IMR-90 (cell line): ENCODE measurements at regions not wholly inside any gene's neighbourhood (a gene's known extent, or its start where the extent isn't known, plus 50 kb on each side); places are given as distances from the start of the nearest gene placed in this dataset.

ENCODE experiments used
- ATAC-seq: fragments of 200-7000 bp; cut with Tn5 transposase; 2 replicates; pipeline ENCODE4 v1.9.1; 2020; ENCODE audit warnings: low read depth, mild to moderate bottlenecking, moderate library complexity
- BruUV-seq: library from RNA; stranded (reverse); fragments of 400-500 nt; replicated peaks from 2 replicates; lab custom pipeline; 2021; lab: Mats Ljungman, UMichigan
- CTCF ChIA-PET: fragments of 300-600 bp; formaldehyde crosslinking; extraction: SDS; loops from one replicate; lab custom pipeline; 2021; ENCODE audit warnings: antibody characterized with exemption; lab: Yijun Ruan, JAX
- POLR2A ChIA-PET: fragments of 300-600 bp; sonication (Branson Sonifier 250); formaldehyde crosslinking; loops from one replicate; lab custom pipeline; 2022; ENCODE audit warnings: antibody characterized with exemption; ENCODE audit not compliant: unreplicated experiment; lab: Charles Lee
- DNase-seq: peaks from one replicate; pipeline ENCODE4 v3.0.0; 2013
- H2AFZ ChIP-seq: replicated peaks from 2 replicates; pipeline ENCODE3; 2013; ENCODE audit warnings: low read length, mild to moderate bottlenecking; ENCODE audit not compliant: poor library complexity
- H2AK5ac ChIP-seq: 2 replicates; pipeline ENCODE4 v1.6.1; 2013; ENCODE audit warnings: low read depth, low read length, inconsistent platforms
- H2AK9ac ChIP-seq: replicated peaks from 2 replicates; pipeline ENCODE3; 2013; ENCODE audit warnings: mild to moderate bottlenecking, low read depth, low read length, moderate library complexity; ENCODE audit not compliant: poor library complexity
- H2BK120ac ChIP-seq: 2 replicates; pipeline ENCODE4 v1.6.1; 2013; ENCODE audit warnings: low read depth, low read length, inconsistent platforms
- H2BK15ac ChIP-seq: 3 replicates; pipeline ENCODE4 v1.6.1; 2013; ENCODE audit warnings: low read depth, low read length, inconsistent platforms
- H2BK20ac ChIP-seq: 2 replicates; pipeline ENCODE4 v1.6.1; 2013; ENCODE audit warnings: low read depth, mild to moderate bottlenecking, inconsistent platforms, low read length, moderate library complexity
- H2BK5ac ChIP-seq: 2 replicates; pipeline ENCODE4 v1.6.1; 2013; ENCODE audit warnings: mild to moderate bottlenecking, low read depth, low read length, inconsistent platforms; ENCODE audit not compliant: poor library complexity, severe bottlenecking
- H3K14ac ChIP-seq: replicated peaks from 2 replicates; pipeline ENCODE4 v1.6.1; 2013; ENCODE audit warnings: low read depth, low read length, inconsistent platforms
- H3K18ac ChIP-seq: 2 replicates; pipeline ENCODE4 v1.6.1; 2013; ENCODE audit warnings: low read depth, low read length, control low read depth
- H3K23ac ChIP-seq: 2 replicates; pipeline ENCODE4 v1.6.1; 2013; ENCODE audit warnings: low read depth, low read length, inconsistent platforms
- H3K27ac ChIP-seq: 2 replicates; pipeline ENCODE4 v1.5.1; 2013; ENCODE audit warnings: mild to moderate bottlenecking, control low read depth, low read length; ENCODE audit not compliant: insufficient read depth
- H3K27me3 ChIP-seq: 2 replicates; pipeline ENCODE4 v1.6.1; 2013; ENCODE audit warnings: low read length; ENCODE audit not compliant: control insufficient read depth, insufficient read depth
- H3K36me3 ChIP-seq: 2 replicates; pipeline ENCODE4 v1.6.1; 2013; ENCODE audit warnings: low read length, mixed read lengths; ENCODE audit not compliant: control insufficient read depth, insufficient read depth
- H3K4ac ChIP-seq: 2 replicates; pipeline ENCODE4 v1.6.1; 2013; ENCODE audit warnings: low read depth, low read length, inconsistent platforms
- H3K4me1 ChIP-seq: 2 replicates; pipeline ENCODE4 v1.6.1; 2013; ENCODE audit warnings: low read length, mixed read lengths; ENCODE audit not compliant: control insufficient read depth, insufficient read depth
- H3K4me2 ChIP-seq: 2 replicates; pipeline ENCODE4 v1.6.1; 2013; ENCODE audit warnings: low read depth, mild to moderate bottlenecking, control low read depth, low read length, moderate library complexity
- H3K4me3 ChIP-seq: 2 replicates; pipeline ENCODE4 v1.5.1; 2013; ENCODE audit warnings: low read depth, mild to moderate bottlenecking, control low read depth, low read length, moderate library complexity; ENCODE audit not compliant: insufficient read depth
- H3K56ac ChIP-seq: 2 replicates; pipeline ENCODE4 v1.6.1; 2013; ENCODE audit warnings: low read length, inconsistent platforms; ENCODE audit not compliant: insufficient read depth; ENCODE audit errors: extremely low read depth
- H3K79me1 ChIP-seq, 2 experiments: 2 replicates each; pipeline ENCODE4 v1.6.1; 2013; ENCODE audit warnings: low read length in 2 of 2, inconsistent platforms in 1 of 2, low read depth in 1 of 2
- H3K9ac ChIP-seq: 2 replicates; pipeline ENCODE4 v1.6.1; 2013; ENCODE audit warnings: low read depth, low read length, control low read depth
- H3K9me1 ChIP-seq: 2 replicates; pipeline ENCODE4 v1.6.1; 2013; ENCODE audit warnings: low read length, inconsistent platforms; ENCODE audit not compliant: insufficient read depth
- H3K9me3 ChIP-seq: 2 replicates; pipeline ENCODE4 v1.6.1; 2013; ENCODE audit warnings: low read length; ENCODE audit not compliant: control insufficient read depth, insufficient read depth
- H4K20me1 ChIP-seq: 2 replicates; pipeline ENCODE4 v1.6.1; 2013; ENCODE audit warnings: low read length, inconsistent platforms; ENCODE audit not compliant: insufficient read depth
- H4K5ac ChIP-seq: 2 replicates; pipeline ENCODE4 v1.6.1; 2013; ENCODE audit warnings: mild to moderate bottlenecking, low read depth, low read length, control low read depth
- H4K8ac ChIP-seq, 2 experiments: 2 replicates each; pipeline ENCODE4 v1.6.1; 2013; ENCODE audit warnings: low read depth in 2 of 2, low read length in 2 of 2, control low read depth in 1 of 2, inconsistent platforms in 1 of 2
- H4K91ac ChIP-seq: 2 replicates; pipeline ENCODE4 v1.6.1; 2013; ENCODE audit warnings: low read depth, low read length, inconsistent platforms; ENCODE audit not compliant: insufficient read depth
- CEBPB ChIP-seq: IDR thresholded peaks from 2 replicates; pipeline ENCODE4 v1.6.1; 2012; ENCODE audit warnings: low read depth, low read length, improper control_type of control experiment
- CHD1 ChIP-seq: IDR thresholded peaks from 2 replicates; pipeline ENCODE4 v1.6.1; 2012; ENCODE audit warnings: low read depth, low read length, improper control_type of control experiment
- ELK1 ChIP-seq: fragments of 150-350 bp; IDR thresholded peaks from 2 replicates; pipeline ENCODE4 v1.6.1; 2016; ENCODE audit warnings: low read depth, mild to moderate bottlenecking, low read length, moderate library complexity, borderline replicate concordance
- FOS ChIP-seq: fragments of 150-350 bp; IDR thresholded peaks from 2 replicates; pipeline ENCODE4 v1.6.1; 2016; ENCODE audit warnings: low read depth, low read length
- MAFK ChIP-seq: IDR thresholded peaks from 2 replicates; pipeline ENCODE4 v1.6.1; 2012; ENCODE audit warnings: low read depth, low read length, improper control_type of control experiment
- MAZ ChIP-seq: IDR thresholded peaks from 2 replicates; pipeline ENCODE4 v1.6.1; 2012; ENCODE audit warnings: low read depth, mild to moderate bottlenecking, low read length, improper control_type of control experiment, moderate library complexity, borderline replicate concordance
- SMC3 ChIP-seq: fragments of 150-350 bp; IDR thresholded peaks from 2 replicates; pipeline ENCODE4 v1.6.1; 2016; ENCODE audit warnings: low read depth, mild to moderate bottlenecking, antibody characterized with exemption, low read length, moderate library complexity
- WGBS, 2 experiments: methylation state at CpG; one replicate each; pipeline versions ENCODE4 v1.1.5 to v1.1.7; 2013; ENCODE audit warnings: missing lambda C conversion rate in 2 of 2; ENCODE audit not compliant: insufficient read length in 1 of 2; ENCODE audit errors: extremely low coverage in 2 of 2; 5-methylcytosine and 5-hydroxymethylcytosine counted together
- dilution Hi-C: fragments of 300-500 bp; cut with HindIII; formaldehyde crosslinking; loops from one replicate; pipeline ENCODE4 v1.14.3; 2018; ENCODE audit warnings: low sequenced_read_pairs; ENCODE audit not compliant: unreplicated experiment
- in situ Hi-C: fragments of 300-500 bp; cut with MboI; formaldehyde crosslinking; loops from 3 replicates; pipeline ENCODE4 v1.14.3; 2019; ENCODE audit warnings: low sequenced_read_pairs, inconsistent platforms, mixed read lengths
- intact Hi-C: fragments of 100-400 bp; cut with micrococcal nuclease; formaldehyde crosslinking; loops from 2 replicates; pipeline ENCODE4 v1.10.0; 2022

GRCh38 chr11:114949614-114950351 is 271.5 kb downstream of the NXPE2 start:
- Histone ChIP-seq H3K9me3 (peaks cover 6% of the 10 kb centered on the region), H3K18ac (no peak overlapping the region), H2AK9ac (no peak overlapping the region), H3K4me1 (no peaks in the 10 kb centered on the region), H3K9ac (no peak overlapping the region), H3K79me1 (no peaks in the 10 kb centered on the region), H4K8ac (no peak overlapping the region), H2AFZ (no peak overlapping the region), H4K5ac (no peak overlapping the region), H3K4me3 (no peak overlapping the region), H2BK15ac (no peak overlapping the region), H3K14ac (no peak overlapping the region), H3K27me3 (no peaks in the 10 kb centered on the region), H2BK20ac (no peak overlapping the region), H2BK5ac (no peak overlapping the region), H3K4me2 (no peak overlapping the region), H4K20me1 (no peaks in the 10 kb centered on the region), H2BK120ac (no peak overlapping the region), H3K4ac (no peak overlapping the region), H3K23ac (no peak overlapping the region), H3K9me1 (no peaks in the 10 kb centered on the region), H3K27ac (no peak overlapping the region), H4K91ac (no peak overlapping the region), H3K56ac (no peak overlapping the region), H3K36me3 (no peaks in the 10 kb centered on the region), H2AK5ac (no peak overlapping the region)
- POLR2A ChIA-PET = interaction anchor here (0.7 kb wide), 1 partner anchor 430 kb away, joined by 5 read pairs; no protein-coding TSS in a partner anchor
- 87% methylated on average over 3 of the region's 13 CpGs; no CpG with 5 or more reads in 1 of the 2 experiments for WGBS, 2 experiments
- dilution Hi-C loops = no loop called here
- CTCF ChIA-PET = no interaction called here
- ATAC-seq (no peak), DNase-seq (no peak)
- in situ Hi-C loops = no loop called here
- TF ChIP-seq CEBPB (no peak), MAZ (no peak), MAFK (no peak), SMC3 (no peak), FOS (no peak), ELK1 (no peak), CHD1 (no peak)
- intact Hi-C loops = no loop called here
- BruUV-seq = no TSS peak
